GM19463 (cell line): ENCODE measurements at regions not wholly inside any gene's neighbourhood (a gene's known extent, or its start where the extent isn't known, plus 50 kb on each side); places are given as distances from the start of the nearest gene placed in this dataset.

ENCODE experiments used
- ATAC-seq: cut with Tn5 transposase; IDR thresholded peaks from one replicate; pipeline ENCODE4 v1.9.1; 2021; ENCODE audit warnings: mild to moderate bottlenecking, moderate library complexity; ENCODE audit not compliant: unreplicated experiment

DNA sequence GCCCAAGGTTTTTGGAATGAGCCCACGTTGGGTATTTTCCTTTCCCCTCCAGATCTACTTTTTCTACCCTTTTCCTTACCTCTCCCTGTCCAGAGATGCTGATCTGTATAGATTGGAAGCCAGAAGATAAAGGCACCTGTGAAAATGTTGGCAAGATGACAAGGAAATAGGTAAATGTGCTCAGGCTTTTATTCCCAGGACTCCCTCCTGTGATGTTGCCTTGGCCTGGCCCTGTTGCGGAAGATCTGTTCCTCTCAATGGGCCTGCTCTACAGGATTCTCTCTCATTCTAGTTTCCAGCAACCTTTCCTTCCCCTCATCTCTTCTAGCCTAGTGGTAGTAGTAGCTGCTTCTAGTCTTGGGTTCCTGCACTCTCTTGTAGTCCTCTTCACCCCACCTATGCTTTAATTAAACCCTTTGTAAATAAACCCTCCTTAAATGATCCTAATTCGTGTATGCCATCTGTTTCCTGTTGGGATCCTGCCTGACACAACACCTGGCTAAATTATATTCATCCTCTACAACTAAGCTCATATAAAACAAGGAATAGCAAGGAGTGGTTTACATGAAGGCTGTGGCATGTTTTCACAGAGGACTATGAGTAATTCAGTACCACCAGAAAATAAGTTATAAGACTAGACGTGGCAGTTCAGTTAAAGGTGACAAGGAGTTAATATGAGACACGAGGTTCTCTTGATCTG, 95.7 kb upstream of the MAOA start:
- no peak for ATAC-seq

- no peak for ATAC-seq
Measured at GRCh38 chrX:43562372-43562771, 93.7 kb upstream of the MAOA start.

DNA sequence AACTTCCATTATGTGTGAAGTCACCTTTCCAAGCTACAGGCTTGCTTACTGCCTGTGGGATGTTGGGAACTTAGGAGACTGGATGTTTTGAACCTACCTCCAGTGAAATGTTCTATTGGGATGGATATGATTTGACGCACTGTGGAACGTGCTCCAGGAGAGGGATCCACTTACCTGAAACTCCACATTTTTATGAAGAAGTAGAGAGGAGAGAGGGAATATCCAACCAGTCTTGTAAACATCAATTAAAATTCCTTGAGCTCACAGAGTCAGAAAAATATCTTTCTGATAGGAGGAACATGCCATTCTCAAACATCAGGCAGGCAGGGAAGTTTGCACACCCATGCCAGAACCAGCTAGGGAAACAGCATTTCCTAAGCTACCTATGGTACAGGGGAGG, 91.1 kb upstream of the MAOA start:
- ATAC-seq = no peak

- no peak for ATAC-seq
Measured at GRCh38 chrX:43566170-43566569, 89.9 kb upstream of the MAOA start.

DNA sequence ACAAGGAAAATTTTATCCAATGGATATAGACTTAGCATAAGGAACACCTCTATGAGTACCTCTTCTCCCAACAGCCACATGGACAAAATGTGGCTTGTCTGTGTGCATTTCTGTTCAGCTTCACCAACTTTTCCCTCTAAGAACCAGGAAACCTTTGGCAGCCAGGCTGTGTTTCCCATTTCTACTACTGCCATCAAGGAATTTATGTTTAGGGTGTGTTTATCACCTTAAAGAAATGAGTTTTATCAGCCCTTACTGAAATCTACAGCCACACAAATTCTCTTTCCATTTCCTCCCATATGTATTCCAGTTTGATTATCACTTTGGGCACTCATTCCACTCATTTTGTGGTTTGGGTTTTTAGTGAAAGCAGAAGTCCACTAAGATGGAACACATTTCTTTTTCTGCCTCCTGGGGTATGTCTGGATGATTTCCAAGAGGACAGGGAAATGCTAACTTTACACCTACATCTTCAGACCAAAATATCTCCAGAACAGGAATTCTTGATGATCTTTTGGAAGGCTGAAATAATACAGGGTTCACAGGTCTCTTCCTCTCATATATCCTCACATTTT, 82.6 kb upstream of the MAOA start:
- ATAC-seq = no peak

DNA sequence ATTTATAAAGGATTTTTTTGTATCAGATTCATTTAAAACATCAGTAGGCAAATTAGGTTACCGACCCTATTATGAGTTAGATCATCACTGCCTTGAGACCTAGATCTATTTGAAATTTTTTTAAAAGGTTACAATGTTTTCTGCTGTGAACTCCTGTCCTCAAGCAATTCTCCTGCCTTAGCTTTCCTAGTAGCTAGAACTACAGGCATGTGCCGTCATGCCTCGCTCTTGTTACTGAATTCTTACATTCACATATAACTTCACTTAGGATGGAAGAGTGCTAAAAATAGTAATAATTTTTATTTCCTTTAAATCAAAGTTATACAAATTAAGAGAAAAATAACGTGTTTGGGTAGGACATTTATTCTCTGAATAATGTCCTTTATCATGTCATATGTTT, 75.5 kb upstream of the MAOA start:
- no peak for ATAC-seq

- no peak for ATAC-seq
Measured at GRCh38 chrX:43581167-43581566, 74.9 kb upstream of the MAOA start.

GRCh38 chrX:43581888-43582539, 74.1 kb upstream of the MAOA start:
- no peak for ATAC-seq

GRCh38 chrX:43582540-43582913, 73.6 kb upstream of the MAOA start:
- ATAC-seq = no peak

DNA sequence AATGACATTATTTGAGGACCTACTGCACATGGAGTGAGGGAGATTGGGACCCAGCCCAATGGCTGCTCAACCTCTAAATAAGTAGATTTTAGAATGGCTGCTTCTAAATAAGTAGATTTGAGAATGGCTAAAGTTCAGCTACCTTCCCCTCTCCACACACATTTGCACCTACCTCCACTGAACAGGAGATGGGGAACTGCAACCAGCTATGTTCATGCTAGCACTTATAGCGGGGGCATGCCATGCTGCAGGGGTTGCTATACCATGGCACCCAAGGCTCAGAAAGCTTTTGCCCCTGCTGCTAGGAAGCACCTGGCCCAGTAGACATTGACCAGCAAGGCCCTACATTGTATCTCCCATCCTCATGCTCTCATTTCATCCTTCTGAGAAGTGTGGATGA, 70.2 kb upstream of the MAOA start:
- ATAC-seq = no peak

- ATAC-seq = no peak
Measured at GRCh38 chrX:43586830-43587229, 69.3 kb upstream of the MAOA start.

- ATAC-seq = no peak
Measured at GRCh38 chrX:43589735-43590134, 66.4 kb upstream of the MAOA start.

- no peak for ATAC-seq
Measured at GRCh38 chrX:43590150-43590549, 65.9 kb upstream of the MAOA start.

GRCh38 chrX:43592597-43592996, 63.5 kb upstream of the MAOA start:
- no peak for ATAC-seq

DNA sequence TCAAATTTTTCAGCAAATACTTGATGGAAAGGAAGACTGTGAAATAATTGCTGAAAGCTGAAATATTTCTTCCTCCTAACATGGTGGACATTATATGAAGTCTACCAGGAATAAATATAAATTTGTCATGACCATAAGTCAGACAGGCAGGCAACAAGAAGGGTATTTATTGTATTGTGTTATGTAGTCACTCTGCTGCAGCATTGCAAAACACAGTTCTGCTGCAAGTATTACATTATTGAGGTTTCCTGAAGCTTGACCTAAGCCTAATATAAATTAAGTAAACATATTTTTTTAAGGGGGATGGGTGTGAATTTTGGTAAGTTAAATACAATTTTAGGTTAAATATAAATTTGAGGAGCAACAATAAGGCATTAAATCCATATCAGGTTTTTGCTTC, 60.2 kb upstream of the MAOA start:
- no peak for ATAC-seq

- no peak for ATAC-seq
Measured at GRCh38 chrX:43604753-43605152, 51.3 kb upstream of the MAOA start.

DNA sequence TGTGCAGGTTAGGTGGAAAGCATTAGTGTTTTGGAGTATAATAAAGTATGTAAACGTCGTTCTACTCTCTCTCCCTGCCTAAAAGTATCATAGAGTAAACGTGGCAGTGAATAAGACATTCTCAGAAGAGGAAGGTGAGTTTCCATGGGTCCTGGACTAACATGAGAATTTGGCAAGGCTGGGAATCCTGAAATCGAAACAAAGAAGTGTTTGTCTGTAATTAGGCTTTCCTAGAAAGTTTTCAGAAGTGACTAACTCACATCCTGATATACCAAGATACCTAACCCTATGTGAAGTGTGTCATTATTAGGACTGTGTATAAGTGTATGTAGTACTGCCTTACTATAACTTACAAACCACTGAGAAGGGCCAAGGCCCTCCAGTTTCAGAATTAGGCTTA, 50.7 kb upstream of the MAOA start:
- no peak for ATAC-seq
